Endothelial cell of umbilical vein (primary cell): ENCODE measurements at regions not wholly inside any gene's neighbourhood (a gene's known extent, or its start where the extent isn't known, plus 50 kb on each side); places are given as distances from the start of the nearest gene placed in this dataset.

Experiments used
- BruUV-seq: library from RNA; stranded (reverse); fragments of 400-500 nt; replicated peaks from 2 replicates; lab custom pipeline; 2021; lab: Mats Ljungman, UMichigan
- CTCF ChIA-PET: fragments of 300-600, 350-600 bp; sonication (Branson Sonifier 250); formaldehyde crosslinking; loops from one replicate; lab custom pipeline; 2021; ENCODE audit warnings: antibody characterized with exemption, inconsistent platforms; lab: Charles Lee
- POLR2A ChIA-PET: fragments of 300-600, 350-600 bp; sonication (Branson Sonifier 250); formaldehyde crosslinking; loops from one replicate; lab custom pipeline; 2021; ENCODE audit warnings: antibody characterized with exemption, inconsistent platforms; lab: Charles Lee
- DNase-seq: peaks from one replicate; pipeline ENCODE4 v3.0.0-alpha.2; 2011; ENCODE audit warnings: low read depth, low spot score
- FAIRE-seq: peaks from 2 replicates; lab custom pipeline; 2011; peaks lifted over from hg19 to GRCh38; lab: Jason Lieb, UNC
- H2AFZ ChIP-seq: 2 replicates; pipeline ENCODE4 v1.6.0; 2012; ENCODE audit warnings: low read depth, low read length, control low read depth, inconsistent platforms
- H3K27ac ChIP-seq: 2 replicates; pipeline ENCODE4 v1.5.1; 2011; ENCODE audit warnings: low read depth, mild to moderate bottlenecking, control low read depth, low read length, moderate library complexity; ENCODE audit not compliant: insufficient read depth
- H3K27me3 ChIP-seq, 2 experiments: 2 replicates each; pipeline versions ENCODE4 v1.6.0 to v1.6.1; 2011; ENCODE audit warnings: low read length in 2 of 2, mixed read lengths in 1 of 2; ENCODE audit not compliant: control insufficient read depth in 2 of 2, insufficient read depth in 2 of 2
- H3K36me3 ChIP-seq, 2 experiments: 2 replicates in 1 of 2; 3 replicates in 1 of 2; pipeline ENCODE4 v1.5.1; 2011; ENCODE audit warnings: low read length in 2 of 2, mild to moderate bottlenecking in 1 of 2, moderate library complexity in 1 of 2; ENCODE audit not compliant: control insufficient read depth in 2 of 2, insufficient read depth in 2 of 2; ENCODE audit errors: extremely low read depth in 1 of 2
- H3K4me1 ChIP-seq: 3 replicates; pipeline ENCODE4 v1.5.1; 2011; ENCODE audit warnings: mild to moderate bottlenecking, low read length; ENCODE audit not compliant: control insufficient read depth, insufficient read depth; ENCODE audit errors: extremely low read depth
- H3K4me2 ChIP-seq: 2 replicates; pipeline ENCODE4 v1.6.1; 2011; ENCODE audit warnings: low read length, control low read depth, mixed read lengths; ENCODE audit not compliant: insufficient read depth
- H3K4me3 ChIP-seq, 3 experiments: fragments of 200-600 bp in 1 of 3; sonication (generic), shearing (Covaris generic) in 1 of 3; replicated peaks in 1 of 3; 2 replicates each; pipeline ENCODE4 v1.5.1; 2011 to 2016; ENCODE audit warnings: control low read depth in 3 of 3, low read length in 3 of 3, mild to moderate bottlenecking in 2 of 3, inconsistent platforms in 1 of 3, low read depth in 1 of 3, moderate library complexity in 1 of 3; ENCODE audit not compliant: insufficient read depth in 1 of 3
- H3K79me2 ChIP-seq: 2 replicates; pipeline ENCODE4 v1.6.0; 2012; ENCODE audit warnings: low read length, inconsistent platforms; ENCODE audit not compliant: control insufficient read depth, insufficient read depth
- H3K9ac ChIP-seq: replicated peaks from 2 replicates; pipeline ENCODE3; 2011; ENCODE audit warnings: low read length, control low read depth; ENCODE audit not compliant: insufficient read depth; ENCODE audit errors: extremely low read depth
- H3K9me1 ChIP-seq: replicated peaks from 3 replicates; pipeline ENCODE4 v1.6.0; 2011; ENCODE audit warnings: mild to moderate bottlenecking, low read length; ENCODE audit not compliant: control insufficient read depth, insufficient read depth; ENCODE audit errors: extremely low read depth
- H3K9me3 ChIP-seq: replicated peaks from 2 replicates; pipeline ENCODE4 v1.5.1; 2012; ENCODE audit warnings: low read length, inconsistent platforms; ENCODE audit not compliant: control insufficient read depth, insufficient read depth
- H4K20me1 ChIP-seq: replicated peaks from 2 replicates; pipeline ENCODE3; 2011; ENCODE audit warnings: mild to moderate bottlenecking, low read length; ENCODE audit not compliant: control insufficient read depth, insufficient read depth; ENCODE audit errors: extremely low read depth
- CTCF ChIP-seq, 2 donors: IDR thresholded peaks; 1 replicate in 1 of 2; 2 replicates in 1 of 2; pipeline ENCODE4 v1.5.1; 2011; ENCODE audit warnings: low read length in 2 of 2, mild to moderate bottlenecking in 2 of 2, moderate library complexity in 2 of 2, control low read depth in 1 of 2, inconsistent platforms in 1 of 2, low read depth in 1 of 2; ENCODE audit not compliant: insufficient read depth in 1 of 2; ENCODE audit errors: extremely low read depth in 1 of 2
- GATA2 ChIP-seq: IDR thresholded peaks from 2 replicates; pipeline ENCODE4 v1.7.0; 2011; ENCODE audit warnings: low read depth, mild to moderate bottlenecking, moderate library complexity, mixed read lengths, low read length; ENCODE audit not compliant: insufficient read length, insufficient read depth
- MYC ChIP-seq: IDR thresholded peaks from one replicate; pipeline ENCODE4 v1.6.1; 2011; ENCODE audit warnings: mild to moderate bottlenecking, low read depth, low read length
- POLR2A ChIP-seq: IDR thresholded peaks from 2 replicates; pipeline ENCODE4 v1.6.1; 2012; ENCODE audit warnings: low read depth, mild to moderate bottlenecking, control low read depth, low read length
- dilution Hi-C: fragments of 300-500 bp; cut with MboI; formaldehyde crosslinking; loops from one replicate; pipeline ENCODE4 v1.15.0; 2019; ENCODE audit warnings: low sequenced_read_pairs; ENCODE audit not compliant: extremely low pct_ligation_motif_present
- intact Hi-C: fragments of 100-400 bp; cut with micrococcal nuclease; formaldehyde crosslinking; loops from one replicate; pipeline ENCODE4 v1.10.0; 2022
- TF ChIP-seq, protein P1 (sequence below): IDR thresholded peaks from 2 replicates; pipeline ENCODE4 v1.6.1; 2011; ENCODE audit not compliant: insufficient read depth, insufficient read length

- TF ChIP-seq, protein P1, sequence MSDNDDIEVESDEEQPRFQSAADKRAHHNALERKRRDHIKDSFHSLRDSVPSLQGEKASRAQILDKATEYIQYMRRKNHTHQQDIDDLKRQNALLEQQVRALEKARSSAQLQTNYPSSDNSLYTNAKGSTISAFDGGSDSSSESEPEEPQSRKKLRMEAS, result no peak
- TF ChIP-seq GATA2 (no peak), POLR2A (no peak), MYC (no peak), CTCF (IDR thresholded peaks at IDR 0.05; ENCODE audit: extremely low read depth in 1 of 2, insufficient read depth in 1 of 2, low read depth in 1 of 2, low read length in 2 of 2) (no peak)
- no peaks in the 10 kb centered on the region for H3K27me3 ChIP-seq
- H4K20me1 ChIP-seq, result no peaks in the 10 kb centered on the region
- no TSS peak for BruUV-seq
- FAIRE-seq, result no peak
- H3K4me1 ChIP-seq, result no peaks in the 10 kb centered on the region
- H3K36me3 ChIP-seq, result no peaks in the 10 kb centered on the region
- no peak overlapping the region for H3K9ac ChIP-seq
- H3K9me1 ChIP-seq, result no peaks in the 10 kb centered on the region
- no peak overlapping the region for H3K4me2 ChIP-seq
- ChIA-PET POLR2A (no interaction called here), CTCF (interaction anchor here (0.8 kb wide), 1 partner anchor 282 kb away, joined by 3 read pairs; no protein-coding TSS in a partner anchor)
- no peaks in the 10 kb centered on the region for H3K79me2 ChIP-seq
- H3K9me3 ChIP-seq, result no peaks in the 10 kb centered on the region
- no peak for DNase-seq
- H2AFZ ChIP-seq, result no peak overlapping the region
- dilution Hi-C loops (no loop called here), intact Hi-C loops (loop anchor here (10.0 kb wide), 1 partner anchor 986 kb away; no protein-coding TSS in a partner anchor)
- H3K27ac ChIP-seq, result no peak overlapping the region
- H3K4me3 ChIP-seq, result no peak overlapping the region
These were observed 66.9 kb upstream of the SDK2 start for GRCh38 chr17:73711184-73711583.

DNA sequence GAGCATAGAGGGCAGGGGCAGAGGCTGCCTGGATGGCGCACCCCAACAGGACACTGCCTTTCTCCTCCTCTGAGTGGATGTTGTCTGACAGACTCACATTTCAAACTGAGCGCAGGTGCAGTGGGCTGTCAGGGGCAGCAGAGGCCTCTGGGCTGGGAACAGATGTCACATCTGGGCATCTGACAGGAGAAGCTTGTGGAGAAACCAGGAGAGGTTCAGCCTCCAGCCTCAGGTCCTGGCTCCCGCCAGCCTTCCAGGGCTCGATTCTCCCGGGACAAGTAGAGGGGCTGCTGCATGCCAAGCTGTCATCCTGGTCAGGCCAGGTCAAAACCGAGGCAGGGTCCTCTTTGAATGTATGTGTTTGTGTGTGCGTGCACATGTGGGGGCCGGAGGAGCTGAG is 67.7 kb upstream of the SDK2 start:
- Histone ChIP-seq H4K20me1 (no peaks in the 10 kb centered on the region), H3K4me1 (no peaks in the 10 kb centered on the region), H3K9me3 (no peaks in the 10 kb centered on the region), H3K9me1 (no peaks in the 10 kb centered on the region), H3K36me3 (no peaks in the 10 kb centered on the region), H3K27ac (no peak overlapping the region), H3K4me3 (no peak overlapping the region), H3K9ac (no peak overlapping the region), H3K4me2 (no peak overlapping the region), H3K79me2 (no peaks in the 10 kb centered on the region), H3K27me3 (no peaks in the 10 kb centered on the region), H2AFZ (no peak overlapping the region)
- POLR2A ChIA-PET, result no interaction called here
- no peak for DNase-seq
- no TSS peak for BruUV-seq
- FAIRE-seq, result no peak
- TF ChIP-seq MYC, result no peak
- dilution Hi-C loops, result no loop called here
- intact Hi-C loops, result loop anchor here (10.0 kb wide), 1 partner anchor 987 kb away; no protein-coding TSS in a partner anchor
- CTCF ChIA-PET, result no interaction called here
